Keratinocyte (primary cell): ENCODE measurements at regions not wholly inside any gene's neighbourhood (a gene's known extent, or its start where the extent isn't known, plus 50 kb on each side); places are given as distances from the start of the nearest gene placed in this dataset.

Source experiments
- DNase-seq: peaks from one replicate; pipeline ENCODE4 v3.0.0-alpha.2; 2011; ENCODE audit warnings: low read depth, missing footprints, low spot score
- FAIRE-seq: peaks from 2 replicates; lab custom pipeline; 2011; peaks lifted over from hg19 to GRCh38; lab: Jason Lieb, UNC
- H2AFZ ChIP-seq: 2 replicates; pipeline ENCODE4 v1.6.0; 2012; ENCODE audit warnings: low read length, control low read depth, inconsistent platforms; ENCODE audit not compliant: control insufficient read depth
- H3K27ac ChIP-seq: 2 replicates; pipeline ENCODE4 v1.5.1; 2011; ENCODE audit warnings: low read length; ENCODE audit not compliant: control insufficient read depth, insufficient read depth
- H3K27me3 ChIP-seq: 3 replicates; pipeline ENCODE4 v1.6.0; 2011; ENCODE audit warnings: low read length; ENCODE audit not compliant: control insufficient read depth, insufficient read depth; ENCODE audit errors: extremely low read depth
- H3K36me3 ChIP-seq, 2 experiments: 2 replicates in 1 of 2; 3 replicates in 1 of 2; pipeline ENCODE4 v1.5.1; 2011; ENCODE audit warnings: low read length in 2 of 2, mild to moderate bottlenecking in 1 of 2; ENCODE audit not compliant: control insufficient read depth in 2 of 2, insufficient read depth in 2 of 2; ENCODE audit errors: extremely low read depth in 1 of 2
- H3K4me1 ChIP-seq: 3 replicates; pipeline ENCODE4 v1.5.1; 2011; ENCODE audit warnings: low read length; ENCODE audit not compliant: control insufficient read depth, insufficient read depth; ENCODE audit errors: extremely low read depth
- H3K4me2 ChIP-seq: 3 replicates; pipeline ENCODE4 v1.6.0; 2011; ENCODE audit warnings: low read depth, low read length; ENCODE audit not compliant: control insufficient read depth, insufficient read depth; ENCODE audit errors: extremely low read depth
- H3K4me3 ChIP-seq, 3 experiments: fragments of 200-600 bp in 1 of 3; sonication (generic) in 1 of 3; 2 replicates in 2 of 3; 3 replicates in 1 of 3; pipeline ENCODE4 v1.5.1; 2011 to 2016; ENCODE audit warnings: low read length in 3 of 3, mild to moderate bottlenecking in 3 of 3, control low read depth in 2 of 3, inconsistent platforms in 1 of 3, low read depth in 1 of 3, mixed read lengths in 1 of 3, mixed run types in 1 of 3, moderate library complexity in 1 of 3; ENCODE audit not compliant: control insufficient read depth in 2 of 3, insufficient read depth in 2 of 3; ENCODE audit errors: extremely low read depth in 1 of 3
- H3K79me2 ChIP-seq: 2 replicates; pipeline ENCODE4 v1.6.0; 2012; ENCODE audit warnings: low read length; ENCODE audit not compliant: control insufficient read depth, insufficient read depth
- H3K9ac ChIP-seq: 3 replicates; pipeline ENCODE4 v1.6.0; 2011; ENCODE audit warnings: low read length; ENCODE audit not compliant: control insufficient read depth, insufficient read depth; ENCODE audit errors: extremely low read depth
- H3K9me1 ChIP-seq: 3 replicates; pipeline ENCODE4 v1.6.0; 2011; ENCODE audit warnings: low read length; ENCODE audit not compliant: control insufficient read depth, insufficient read depth; ENCODE audit errors: extremely low read depth
- H3K9me3 ChIP-seq: 2 replicates; pipeline ENCODE4 v1.5.1; 2012; ENCODE audit warnings: low read depth, low read length; ENCODE audit not compliant: control insufficient read depth
- H4K20me1 ChIP-seq: 3 replicates; pipeline ENCODE4 v1.6.0; 2011; ENCODE audit warnings: low read length; ENCODE audit not compliant: control insufficient read depth, insufficient read depth; ENCODE audit errors: extremely low read depth
- EZH2 ChIP-seq: IDR thresholded peaks from one replicate; pipeline ENCODE4 v1.6.1; 2012; ENCODE audit warnings: inconsistent platforms, mild to moderate bottlenecking, low read length, moderate library complexity
- dilution Hi-C: fragments of 300-500 bp; cut with MboI; formaldehyde crosslinking; loops from one replicate; pipeline ENCODE4 v1.7.0; 2020; ENCODE audit warnings: low sequenced_read_pairs; ENCODE audit not compliant: extremely low pct_ligation_motif_present
- TF ChIP-seq, protein P1 (sequence below), 3 experiments: IDR thresholded peaks in 1 of 3; conservative IDR thresholded peaks in 1 of 3; optimal IDR thresholded peaks in 1 of 3; 2 replicates in 2 of 3; 3 replicates in 1 of 3; pipeline versions ENCODE3 to v1.5.1; 2011; ENCODE audit warnings: low read length in 3 of 3, mild to moderate bottlenecking in 3 of 3, moderate library complexity in 2 of 3, control low read depth in 1 of 3, inconsistent platforms in 1 of 3; ENCODE audit not compliant: insufficient read depth in 2 of 3; ENCODE audit errors: extremely low read depth in 1 of 3

- no peaks in the 10 kb centered on the region for H4K20me1 ChIP-seq
- DNase-seq: no peak
- no peak overlapping the region for H3K4me3 ChIP-seq
- no peaks in the 10 kb centered on the region for H3K9me1 ChIP-seq
- no peak for FAIRE-seq
- H3K36me3 ChIP-seq: no peaks in the 10 kb centered on the region
- H3K27me3 ChIP-seq: no peaks in the 10 kb centered on the region
- H3K9me3 ChIP-seq: no peaks in the 10 kb centered on the region
- H2AFZ ChIP-seq: no peak overlapping the region
- H3K9ac ChIP-seq: no peak overlapping the region
- H3K27ac ChIP-seq: no peak overlapping the region
- dilution Hi-C loops: no loop called here
- H3K4me1 ChIP-seq: peaks cover 10% of the 10 kb centered on the region
- no peaks in the 10 kb centered on the region for H3K79me2 ChIP-seq
- H3K4me2 ChIP-seq: no peak overlapping the region
- no peak for TF ChIP-seq EZH2
- TF ChIP-seq, protein P1, sequence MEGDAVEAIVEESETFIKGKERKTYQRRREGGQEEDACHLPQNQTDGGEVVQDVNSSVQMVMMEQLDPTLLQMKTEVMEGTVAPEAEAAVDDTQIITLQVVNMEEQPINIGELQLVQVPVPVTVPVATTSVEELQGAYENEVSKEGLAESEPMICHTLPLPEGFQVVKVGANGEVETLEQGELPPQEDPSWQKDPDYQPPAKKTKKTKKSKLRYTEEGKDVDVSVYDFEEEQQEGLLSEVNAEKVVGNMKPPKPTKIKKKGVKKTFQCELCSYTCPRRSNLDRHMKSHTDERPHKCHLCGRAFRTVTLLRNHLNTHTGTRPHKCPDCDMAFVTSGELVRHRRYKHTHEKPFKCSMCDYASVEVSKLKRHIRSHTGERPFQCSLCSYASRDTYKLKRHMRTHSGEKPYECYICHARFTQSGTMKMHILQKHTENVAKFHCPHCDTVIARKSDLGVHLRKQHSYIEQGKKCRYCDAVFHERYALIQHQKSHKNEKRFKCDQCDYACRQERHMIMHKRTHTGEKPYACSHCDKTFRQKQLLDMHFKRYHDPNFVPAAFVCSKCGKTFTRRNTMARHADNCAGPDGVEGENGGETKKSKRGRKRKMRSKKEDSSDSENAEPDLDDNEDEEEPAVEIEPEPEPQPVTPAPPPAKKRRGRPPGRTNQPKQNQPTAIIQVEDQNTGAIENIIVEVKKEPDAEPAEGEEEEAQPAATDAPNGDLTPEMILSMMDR (optimal IDR thresholded peaks at IDR 0.05 in 1 of 3, IDR thresholded peaks at IDR 0.05 in 1 of 3, conservative IDR thresholded peaks at IDR 0.05 in 1 of 3; ENCODE audit: extremely low read depth in 1 of 3, insufficient read depth in 2 of 3, low read length in 3 of 3): peak in 1 of 3 experiments; percentile 4
These were observed 244.3 kb downstream of the FAM76B start for GRCh38 chr11:95545116-95545875.

GRCh38 chr11:95544095-95544856 is 245.3 kb downstream of the FAM76B start:
- Histone ChIP-seq H3K4me1 (peaks cover 10% of the 10 kb centered on the region), H3K27me3 (no peaks in the 10 kb centered on the region), H3K9me1 (no peaks in the 10 kb centered on the region), H2AFZ (no peak overlapping the region), H4K20me1 (no peaks in the 10 kb centered on the region), H3K27ac (no peak overlapping the region), H3K9ac (no peak overlapping the region), H3K36me3 (no peaks in the 10 kb centered on the region), H3K9me3 (no peaks in the 10 kb centered on the region), H3K79me2 (no peaks in the 10 kb centered on the region), H3K4me2 (no peak overlapping the region), H3K4me3 (no peak overlapping the region)
- dilution Hi-C loops: no loop called here
- TF ChIP-seq EZH2: no peak
- FAIRE-seq (peak; percentile 89), DNase-seq (peak; percentile 53)
